Effector memory CD4-positive, alpha-beta T cell (primary cell): ENCODE measurements at regions not wholly inside any gene's neighbourhood (a gene's known extent, or its start where the extent isn't known, plus 50 kb on each side); places are given as distances from the start of the nearest gene placed in this dataset.
"Not testable (repeated sequence)": the region's sequence is repeated elsewhere in the genome, so short reads cannot be mapped to it uniquely, and the experiment has no call there.

ENCODE experiments used
- DNase-seq, 3 donors: peaks; one replicate each; pipeline ENCODE4 v3.0.0-alpha.2; 2020
- H3K27ac ChIP-seq: 2 replicates; pipeline ENCODE4 v1.7.0; 2013; ENCODE audit warnings: mild to moderate bottlenecking, low read length, moderate library complexity; ENCODE audit not compliant: insufficient read depth, poor library complexity, severe bottlenecking
- H3K27me3 ChIP-seq: replicated peaks from 2 replicates; pipeline ENCODE4 v1.7.0; 2013; ENCODE audit warnings: mild to moderate bottlenecking, low read length; ENCODE audit not compliant: insufficient read depth, control insufficient read depth, poor library complexity, severe bottlenecking
- H3K36me3 ChIP-seq: 2 replicates; pipeline ENCODE4 v1.7.0; 2013; ENCODE audit warnings: mild to moderate bottlenecking, low read length, moderate library complexity; ENCODE audit not compliant: control insufficient read depth, insufficient read depth
- H3K4me1 ChIP-seq: 2 replicates; pipeline ENCODE4 v1.7.0; 2013; ENCODE audit warnings: low read length, mild to moderate bottlenecking; ENCODE audit not compliant: control insufficient read depth, insufficient read depth, poor library complexity, severe bottlenecking
- H3K4me3 ChIP-seq: 2 replicates; pipeline ENCODE4 v1.7.0; 2013; ENCODE audit warnings: low read length, low read depth, mild to moderate bottlenecking; ENCODE audit not compliant: insufficient read depth, poor library complexity, severe bottlenecking
- H3K9me3 ChIP-seq: 2 replicates; pipeline ENCODE4 v1.7.0; 2013; ENCODE audit warnings: mild to moderate bottlenecking, low read length, moderate library complexity; ENCODE audit not compliant: control insufficient read depth

GRCh38 chr15:56797720-56798275 is 64.5 kb upstream of the ZNF280D start:
- Histone ChIP-seq H3K27me3 (no peaks in the 10 kb centered on the region), H3K4me1 (no peaks in the 10 kb centered on the region), H3K27ac (no peak overlapping the region), H3K4me3 (no peak overlapping the region), H3K36me3 (no peaks in the 10 kb centered on the region), H3K9me3 (no peaks in the 10 kb centered on the region)
- DNase-seq: no peak

- H3K4me3 ChIP-seq: no peak overlapping the region
- no peak overlapping the region for H3K27ac ChIP-seq
- H3K9me3 ChIP-seq: no peaks in the 10 kb centered on the region
- H3K36me3 ChIP-seq: no peaks in the 10 kb centered on the region
- no peak for DNase-seq
- no peaks in the 10 kb centered on the region for H3K27me3 ChIP-seq
- no peaks in the 10 kb centered on the region for H3K4me1 ChIP-seq
These were observed 62.2 kb upstream of the ZNF280D start for GRCh38 chr15:56795502-56795901.

- Histone ChIP-seq H3K27me3 (no peaks in the 10 kb centered on the region), H3K4me1 (no peaks in the 10 kb centered on the region), H3K4me3 (no peak overlapping the region), H3K9me3 (no peaks in the 10 kb centered on the region), H3K36me3 (no peaks in the 10 kb centered on the region), H3K27ac (no peak overlapping the region)
- no peak for DNase-seq
These were observed 61.4 kb upstream of the ZNF280D start for GRCh38 chr15:56794553-56795329.

GRCh38 chr15:56794165-56794552 is 60.9 kb upstream of the ZNF280D start:
- no peaks in the 10 kb centered on the region for H3K4me1 ChIP-seq
- DNase-seq: no peak
- H3K36me3 ChIP-seq: no peaks in the 10 kb centered on the region
- H3K27ac ChIP-seq: no peak overlapping the region
- no peaks in the 10 kb centered on the region for H3K27me3 ChIP-seq
- no peaks in the 10 kb centered on the region for H3K9me3 ChIP-seq
- H3K4me3 ChIP-seq: no peak overlapping the region

GRCh38 chr15:56792211-56792610 is 58.9 kb upstream of the ZNF280D start:
- Histone ChIP-seq H3K9me3 (no peaks in the 10 kb centered on the region), H3K27me3 (no peaks in the 10 kb centered on the region), H3K4me3 (no peak overlapping the region), H3K36me3 (no peaks in the 10 kb centered on the region), H3K27ac (no peak overlapping the region), H3K4me1 (no peaks in the 10 kb centered on the region)
- no peak for DNase-seq

GRCh38 chr15:56791521-56791920 is 58.2 kb upstream of the ZNF280D start:
- H3K36me3 ChIP-seq, DNase-seq, H3K27ac ChIP-seq, H3K27me3 ChIP-seq, H3K4me3 ChIP-seq, H3K4me1 ChIP-seq, H3K9me3 ChIP-seq: not testable (repeated sequence)

GRCh38 chr15:56788359-56788758 is 55.0 kb upstream of the ZNF280D start:
- H3K9me3 ChIP-seq: no peaks in the 10 kb centered on the region
- DNase-seq: no peak
- H3K36me3 ChIP-seq: no peaks in the 10 kb centered on the region
- H3K4me1 ChIP-seq: no peaks in the 10 kb centered on the region
- no peaks in the 10 kb centered on the region for H3K27me3 ChIP-seq
- H3K4me3 ChIP-seq: no peak overlapping the region
- H3K27ac ChIP-seq: no peak overlapping the region

- H3K4me1 ChIP-seq: no peaks in the 10 kb centered on the region
- no peak overlapping the region for H3K4me3 ChIP-seq
- no peak for DNase-seq
- no peaks in the 10 kb centered on the region for H3K9me3 ChIP-seq
- H3K27me3 ChIP-seq: no peaks in the 10 kb centered on the region
- no peak overlapping the region for H3K27ac ChIP-seq
- H3K36me3 ChIP-seq: no peaks in the 10 kb centered on the region
These were observed 53.7 kb upstream of the ZNF280D start for GRCh38 chr15:56786966-56787365.

GRCh38 chr15:56783857-56784661 is 50.8 kb upstream of the ZNF280D start:
- no peaks in the 10 kb centered on the region for H3K27me3 ChIP-seq
- no peaks in the 10 kb centered on the region for H3K36me3 ChIP-seq
- H3K27ac ChIP-seq: no peak overlapping the region
- no peaks in the 10 kb centered on the region for H3K4me1 ChIP-seq
- DNase-seq: no peak
- no peaks in the 10 kb centered on the region for H3K9me3 ChIP-seq
- no peak overlapping the region for H3K4me3 ChIP-seq
